H9 (cell line): ENCODE measurements at regions not wholly inside any gene's neighbourhood (a gene's known extent, or its start where the extent isn't known, plus 50 kb on each side); places are given as distances from the start of the nearest gene placed in this dataset.

Source experiments
- DNase-seq: peaks from one replicate; pipeline ENCODE4 v3.0.0-alpha.2; 2017
- H2AFZ ChIP-seq: one replicate; pipeline ENCODE4 v1.6.1; 2013; ENCODE audit warnings: mild to moderate bottlenecking, low read length, control low read depth, moderate library complexity
- H2AK5ac ChIP-seq: 2 replicates; pipeline ENCODE4 v1.6.1; 2013; ENCODE audit warnings: low read length, control low read depth, mixed read lengths; ENCODE audit not compliant: insufficient read length
- H2BK120ac ChIP-seq: one replicate; pipeline ENCODE4 v1.6.1; 2013; ENCODE audit warnings: low read depth, mild to moderate bottlenecking, low read length, control low read depth, inconsistent platforms; ENCODE audit not compliant: poor library complexity, severe bottlenecking
- H2BK12ac ChIP-seq: 2 replicates; pipeline ENCODE4 v1.6.1; 2013; ENCODE audit warnings: low read length, control low read depth, mixed read lengths, low read depth; ENCODE audit not compliant: insufficient read length
- H2BK15ac ChIP-seq: 2 replicates; pipeline ENCODE4 v1.6.1; 2013; ENCODE audit warnings: low read depth, low read length, control low read depth
- H2BK20ac ChIP-seq: one replicate; pipeline ENCODE4 v1.6.1; 2013; ENCODE audit warnings: low read depth, mild to moderate bottlenecking, low read length, control low read depth, inconsistent platforms; ENCODE audit not compliant: poor library complexity, severe bottlenecking
- H2BK5ac ChIP-seq: 2 replicates; pipeline ENCODE4 v1.6.1; 2013; ENCODE audit warnings: low read length, control low read depth, mixed read lengths; ENCODE audit not compliant: insufficient read length
- H3K14ac ChIP-seq: 2 replicates; pipeline ENCODE4 v1.6.1; 2013; ENCODE audit warnings: low read length, control low read depth; ENCODE audit not compliant: insufficient read depth
- H3K18ac ChIP-seq: 2 replicates; pipeline ENCODE4 v1.6.1; 2013; ENCODE audit warnings: low read depth, mild to moderate bottlenecking, mixed read lengths, low read length, control low read depth; ENCODE audit not compliant: insufficient read length
- H3K23ac ChIP-seq: 2 replicates; pipeline ENCODE4 v1.6.1; 2013; ENCODE audit warnings: low read length, control low read depth, mixed read lengths, low read depth; ENCODE audit not compliant: insufficient read length
- H3K23me2 ChIP-seq: 2 replicates; pipeline ENCODE4 v1.6.1; 2013; ENCODE audit warnings: low read depth, mild to moderate bottlenecking, mixed read lengths, low read length, control low read depth; ENCODE audit not compliant: insufficient read length, poor library complexity, severe bottlenecking
- H3K27ac ChIP-seq: 2 replicates; pipeline ENCODE4 v1.5.1; 2013; ENCODE audit warnings: low read length, control low read depth, mixed read lengths, low read depth; ENCODE audit not compliant: insufficient read length
- H3K27me3 ChIP-seq: 2 replicates; pipeline ENCODE4 v1.6.1; 2013; ENCODE audit warnings: low read length, control low read depth, inconsistent platforms; ENCODE audit not compliant: insufficient read depth
- H3K4ac ChIP-seq: 2 replicates; pipeline ENCODE4 v1.6.1; 2013; ENCODE audit warnings: low read depth, mild to moderate bottlenecking, control low read depth, inconsistent platforms, low read length, moderate library complexity
- H3K4me1 ChIP-seq: 2 replicates; pipeline ENCODE4 v1.6.1; 2013; ENCODE audit warnings: low read length, control low read depth, inconsistent platforms; ENCODE audit not compliant: insufficient read depth
- H3K4me2 ChIP-seq: 2 replicates; pipeline ENCODE4 v1.6.1; 2013; ENCODE audit warnings: low read length, control low read depth, mixed read lengths; ENCODE audit not compliant: insufficient read length, insufficient read depth
- H3K56ac ChIP-seq: 2 replicates; pipeline ENCODE4 v1.6.1; 2013; ENCODE audit warnings: low read depth, mild to moderate bottlenecking, mixed read lengths, low read length, control low read depth; ENCODE audit not compliant: insufficient read length
- H3K79me1 ChIP-seq: 2 replicates; pipeline ENCODE4 v1.6.1; 2013; ENCODE audit warnings: low read depth, mild to moderate bottlenecking, moderate library complexity, low read length, control low read depth, inconsistent platforms; ENCODE audit not compliant: insufficient read depth, poor library complexity, severe bottlenecking
- H3K79me2 ChIP-seq: 2 replicates; pipeline ENCODE4 v1.6.1; 2013; ENCODE audit warnings: low read length, control low read depth, inconsistent platforms; ENCODE audit not compliant: insufficient read depth
- H3K9ac ChIP-seq: 2 replicates; pipeline ENCODE4 v1.6.1; 2013; ENCODE audit warnings: low read length, control low read depth, mixed read lengths; ENCODE audit not compliant: insufficient read length; ENCODE audit errors: extremely low read depth
- H3K9me3 ChIP-seq: one replicate; pipeline ENCODE4 v1.6.1; 2013; ENCODE audit warnings: low read depth, low read length, inconsistent platforms; ENCODE audit not compliant: control insufficient read depth
- H3T11ph ChIP-seq: one replicate; pipeline ENCODE4 v1.6.1; 2013; ENCODE audit warnings: mild to moderate bottlenecking, low read length, control low read depth, inconsistent platforms
- H4K20me1 ChIP-seq: one replicate; pipeline ENCODE4 v1.6.1; 2013; ENCODE audit not compliant: control insufficient read depth, insufficient read length, insufficient read depth
- H4K5ac ChIP-seq: 2 replicates; pipeline ENCODE4 v1.6.1; 2013; ENCODE audit warnings: low read depth, mild to moderate bottlenecking, mixed read lengths, low read length, control low read depth; ENCODE audit not compliant: insufficient read length
- H4K8ac ChIP-seq: replicated peaks from 2 replicates; pipeline ENCODE4 v1.6.1; 2013; ENCODE audit warnings: low read length, control low read depth, mixed read lengths, low read depth; ENCODE audit not compliant: insufficient read length
- H4K91ac ChIP-seq: 2 replicates; pipeline ENCODE4 v1.6.1; 2013; ENCODE audit warnings: low read depth, mild to moderate bottlenecking, moderate library complexity, mixed read lengths, low read length, control low read depth; ENCODE audit not compliant: insufficient read length
- H3K27ac Mint-ChIP-seq, 3 experiments: 2 replicates in 2 of 3; 3 replicates in 1 of 3; pipeline ENCODE4 v1.8.0; 2020 to 2021; ENCODE audit warnings: mixed read lengths in 3 of 3, mild to moderate bottlenecking in 1 of 3, moderate library complexity in 1 of 3
- H3K27me3 Mint-ChIP-seq: 2 replicates; pipeline ENCODE4 v1.8.0; 2021; ENCODE audit warnings: low read depth, mild to moderate bottlenecking, moderate library complexity, mixed read lengths
- H3K36me3 Mint-ChIP-seq, 3 experiments: 2 replicates in 2 of 3; 3 replicates in 1 of 3; pipeline ENCODE4 v1.8.0; 2020 to 2021; ENCODE audit warnings: low read depth in 3 of 3, mixed read lengths in 3 of 3; ENCODE audit not compliant: insufficient read depth in 1 of 3
- H3K4me1 Mint-ChIP-seq, 2 experiments: 2 replicates each; pipeline ENCODE4 v1.8.0; 2020; ENCODE audit warnings: mixed read lengths in 2 of 2
- H3K4me3 Mint-ChIP-seq, 2 experiments: 2 replicates in 1 of 2; 3 replicates in 1 of 2; pipeline ENCODE4 v1.8.0; 2020 to 2021; ENCODE audit warnings: mild to moderate bottlenecking in 2 of 2, mixed read lengths in 2 of 2, moderate library complexity in 1 of 2
- H3K9me3 Mint-ChIP-seq, 2 experiments: 2 replicates in 1 of 2; 3 replicates in 1 of 2; pipeline ENCODE4 v1.8.0; 2020; ENCODE audit warnings: mild to moderate bottlenecking in 2 of 2, mixed read lengths in 2 of 2, moderate library complexity in 1 of 2
- CTCF ChIP-seq: fragments of 200-600 bp; sonication (generic); conservative IDR thresholded peaks from 3 replicates; pipeline ENCODE4 v1.8.0; 2021; ENCODE audit warnings: antibody characterized with exemption, mild to moderate bottlenecking
- WGBS: extraction: QIAGEN DNeasy Blood & Tissue Kit; methylation state at CpG from one replicate; pipeline ENCODE4 v1.1.7; 2013; ENCODE audit warnings: missing lambda C conversion rate, low lambda C conversion rate, mixed read lengths; ENCODE audit not compliant: insufficient read length; ENCODE audit errors: extremely low coverage; 5-methylcytosine and 5-hydroxymethylcytosine counted together

- peaks cover 18 to 20% of the 10 kb centered on the region in 2 experiments for H3K4me1 Mint-ChIP-seq
- DNase-seq, result no peak
- peaks cover 0 to 6% (median 0%) of the 10 kb centered on the region in 3 experiments; a peak in 4 of 7 replicates for H3K36me3 Mint-ChIP-seq
- no peak overlapping the region for H3K18ac ChIP-seq
- H3K23me2 ChIP-seq, result no peaks in the 10 kb centered on the region
- H2BK15ac ChIP-seq, result no peak overlapping the region
- no peak overlapping the region for H3T11ph ChIP-seq
- peaks cover 8% of the 10 kb centered on the region for H3K4me1 ChIP-seq
- H3K4me3 Mint-ChIP-seq, result no peak overlapping the region
- H2BK120ac ChIP-seq, result no peak overlapping the region
- no peak overlapping the region for H2BK20ac ChIP-seq
- no peak overlapping the region for H2BK5ac ChIP-seq
- H3K56ac ChIP-seq, result no peak overlapping the region
- no peak overlapping the region for H3K27ac ChIP-seq
- H3K4ac ChIP-seq, result no peak overlapping the region
- no peaks in the 10 kb centered on the region for H3K27me3 Mint-ChIP-seq
- H3K27me3 ChIP-seq, result no peaks in the 10 kb centered on the region
- H3K4me2 ChIP-seq, result no peak overlapping the region
- no peak overlapping the region for H3K27ac Mint-ChIP-seq
- no peak overlapping the region for H2AK5ac ChIP-seq
- no peaks in the 10 kb centered on the region; the same call in 1 of the 2 replicates for H3K79me2 ChIP-seq
- no peak overlapping the region for H4K8ac ChIP-seq
- no peaks in the 10 kb centered on the region for H4K20me1 ChIP-seq
- H2BK12ac ChIP-seq, result no peak overlapping the region
- H2AFZ ChIP-seq, result no peak overlapping the region
- no peak overlapping the region for H4K5ac ChIP-seq
- no peaks in the 10 kb centered on the region for H3K79me1 ChIP-seq
- no peaks in the 10 kb centered on the region for H3K9me3 ChIP-seq
- H4K91ac ChIP-seq, result no peak overlapping the region
- TF ChIP-seq CTCF, result no peak
- H3K9ac ChIP-seq, result no peak overlapping the region
- H3K23ac ChIP-seq, result no peak overlapping the region
- no CpG with 5 or more reads among the region's 4 CpGs for WGBS
- H3K14ac ChIP-seq, result no peak overlapping the region
- H3K9me3 Mint-ChIP-seq, result peaks cover 0 to 3% of the 10 kb centered on the region in 2 experiments; a peak in 2 of 5 replicates
Observed at GRCh38 chr5:54644226-54644625, 126.7 kb downstream of the SNX18 start.
